GM23338 (cell line): ENCODE measurements at regions not wholly inside any gene's neighbourhood (a gene's known extent, or its start where the extent isn't known, plus 50 kb on each side); places are given as distances from the start of the nearest gene placed in this dataset.

Experiments
- ATAC-seq: fragments of 200-7000 bp; cut with Tn5 transposase; 3 replicates; pipeline ENCODE4 v1.9.1; 2020
- DNase-seq: peaks from one replicate; pipeline ENCODE4 v3.0.0-alpha.2; 2015; ENCODE audit warnings: low spot score
- H2AFZ ChIP-seq: fragments of 200-600 bp; sonication (generic); 2 replicates; pipeline ENCODE4 v1.8.0; 2016; ENCODE audit warnings: antibody characterized with exemption, mild to moderate bottlenecking, moderate library complexity
- H3F3A ChIP-seq: fragments of 200-600 bp; sonication (generic); replicated peaks from 2 replicates; pipeline ENCODE4 v1.8.0; 2017; ENCODE audit warnings: antibody characterized with exemption, mixed run types, low read depth
- H3K27ac ChIP-seq: fragments of 200-600 bp; sonication (generic); 2 replicates; pipeline ENCODE4 v1.6.1; 2016; ENCODE audit warnings: low read depth
- H3K27me3 ChIP-seq: fragments of 200-600 bp; sonication (generic); 2 replicates; pipeline ENCODE4 v1.8.0; 2016; ENCODE audit warnings: mild to moderate bottlenecking, mixed run types, moderate library complexity; ENCODE audit not compliant: insufficient read depth
- H3K36me3 ChIP-seq: fragments of 200-600 bp; sonication (generic); 2 replicates; pipeline ENCODE4 v1.8.0; 2016; ENCODE audit warnings: mild to moderate bottlenecking; ENCODE audit not compliant: insufficient read depth
- H3K4me1 ChIP-seq: fragments of 200-600 bp; sonication (generic); 2 replicates; pipeline ENCODE4 v1.8.0; 2016; ENCODE audit warnings: mild to moderate bottlenecking, moderate library complexity; ENCODE audit not compliant: insufficient read depth
- H3K4me2 ChIP-seq: fragments of 200-600 bp; sonication (generic); 2 replicates; pipeline ENCODE4 v1.7.1; 2017; ENCODE audit warnings: mixed run types
- H3K4me3 ChIP-seq: fragments of 200-600 bp; sonication (generic); 2 replicates; pipeline ENCODE4 v1.6.1; 2016; ENCODE audit warnings: mixed run types
- H3K79me2 ChIP-seq: fragments of 200-600 bp; sonication (generic); replicated peaks from 2 replicates; pipeline ENCODE4 v1.8.0; 2017; ENCODE audit warnings: mild to moderate bottlenecking; ENCODE audit not compliant: insufficient read depth
- H3K9me2 ChIP-seq: fragments of 200-600 bp; sonication (generic); 2 replicates; pipeline ENCODE4 v1.8.0; 2017; ENCODE audit not compliant: insufficient read depth
- H4K20me1 ChIP-seq: fragments of 200-600 bp; sonication (generic); replicated peaks from 2 replicates; pipeline ENCODE4 v1.8.0; 2017; ENCODE audit warnings: mild to moderate bottlenecking; ENCODE audit not compliant: insufficient read depth
- H3K27ac Mint-ChIP-seq: 2 replicates; pipeline ENCODE4 v1.8.0; 2020; ENCODE audit warnings: inconsistent platforms, mild to moderate bottlenecking, moderate library complexity, mixed read lengths
- H3K27me3 Mint-ChIP-seq: 3 replicates; pipeline ENCODE4 v1.8.0; 2022; ENCODE audit warnings: low read depth, mild to moderate bottlenecking, moderate library complexity, mixed read lengths, inconsistent platforms; ENCODE audit not compliant: insufficient read depth, poor library complexity
- H3K36me3 Mint-ChIP-seq: 3 replicates; pipeline ENCODE4 v1.8.0; 2021; ENCODE audit warnings: low read depth, mild to moderate bottlenecking, inconsistent platforms, moderate library complexity, mixed read lengths
- H3K4me1 Mint-ChIP-seq: 3 replicates; pipeline ENCODE4 v1.8.0; 2020; ENCODE audit warnings: mild to moderate bottlenecking, inconsistent platforms, mixed read lengths
- H3K4me3 Mint-ChIP-seq: 3 replicates; pipeline ENCODE4 v1.8.0; 2021; ENCODE audit warnings: moderate library complexity, mild to moderate bottlenecking, inconsistent platforms, mixed read lengths
- H3K9me3 Mint-ChIP-seq: 3 replicates; pipeline ENCODE4 v1.8.0; 2020; ENCODE audit warnings: moderate library complexity, mild to moderate bottlenecking, inconsistent platforms, mixed read lengths
- CREB1 ChIP-seq: fragments of 250-450 bp; sonication (Bioruptor Pico); IDR thresholded peaks from 2 replicates; pipeline ENCODE4 v1.5.0; 2020; ENCODE audit warnings: low read depth, mild to moderate bottlenecking, moderate library complexity
- EZH2 ChIP-seq: fragments of 200-600 bp; sonication (generic); IDR thresholded peaks from one replicate; pipeline ENCODE4 v1.8.0; 2017; ENCODE audit warnings: antibody characterized with exemption, mild to moderate bottlenecking, low read depth; ENCODE audit not compliant: unreplicated experiment
- EZH2phosphoT487 ChIP-seq: fragments of 200-600 bp; sonication (generic); IDR thresholded peaks from one replicate; pipeline ENCODE4 v1.8.1; 2018; ENCODE audit warnings: antibody characterized with exemption; ENCODE audit not compliant: unreplicated experiment
- JUNB ChIP-seq: IDR thresholded peaks from one replicate; pipeline ENCODE4 v1.6.1; 2016; ENCODE audit warnings: antibody characterized with exemption; ENCODE audit not compliant: unreplicated experiment
- NANOG ChIP-seq: IDR thresholded peaks from 2 replicates; pipeline ENCODE4 v1.6.1; 2016; ENCODE audit warnings: antibody characterized with exemption, borderline replicate concordance
- POLR2AphosphoS5 ChIP-seq: IDR thresholded peaks from 2 replicates; pipeline ENCODE4 v1.6.1; 2016; ENCODE audit warnings: antibody characterized with exemption, low read depth
- STAT1 ChIP-seq: IDR thresholded peaks from one replicate; pipeline ENCODE4 v1.6.1; 2016; ENCODE audit warnings: antibody characterized with exemption; ENCODE audit not compliant: unreplicated experiment
- ZNF114 ChIP-seq: fragments of 250-450 bp; sonication (Bioruptor Pico); IDR thresholded peaks from 2 replicates; pipeline ENCODE4 v1.5.0; 2020; ENCODE audit warnings: mild to moderate bottlenecking, moderate library complexity
- ZNF331 ChIP-seq: fragments of 250-450 bp; sonication (Bioruptor Pico); IDR thresholded peaks from 2 replicates; pipeline ENCODE4 v1.5.0; 2020; ENCODE audit warnings: low read depth, mild to moderate bottlenecking, moderate library complexity
- TF ChIP-seq, protein P1 (sequence below): IDR thresholded peaks from one replicate; pipeline ENCODE4 v1.6.1; 2018; ENCODE audit warnings: antibody characterized with exemption; ENCODE audit not compliant: unreplicated experiment
- TF ChIP-seq, protein P2 (sequence below): fragments of 250-450 bp; sonication (Bioruptor Pico); IDR thresholded peaks from 2 replicates; pipeline ENCODE4 v1.5.0; 2020; ENCODE audit warnings: mild to moderate bottlenecking, moderate library complexity
- TF ChIP-seq, protein P3 (sequence below), 2 experiments: fragments of 200-600 bp in 1 of 2; sonication (generic) in 1 of 2; conservative IDR thresholded peaks; 2 replicates each; pipeline versions ENCODE4 v1.5.1 to v1.6.1; 2016 to 2017; ENCODE audit warnings: antibody characterized with exemption in 2 of 2, low read depth in 2 of 2, mild to moderate bottlenecking in 2 of 2, moderate library complexity in 1 of 2
- TF ChIP-seq, protein P4 (sequence below): IDR thresholded peaks from 2 replicates; pipeline ENCODE4 v1.6.1; 2016; ENCODE audit warnings: antibody characterized with exemption

DNA sequence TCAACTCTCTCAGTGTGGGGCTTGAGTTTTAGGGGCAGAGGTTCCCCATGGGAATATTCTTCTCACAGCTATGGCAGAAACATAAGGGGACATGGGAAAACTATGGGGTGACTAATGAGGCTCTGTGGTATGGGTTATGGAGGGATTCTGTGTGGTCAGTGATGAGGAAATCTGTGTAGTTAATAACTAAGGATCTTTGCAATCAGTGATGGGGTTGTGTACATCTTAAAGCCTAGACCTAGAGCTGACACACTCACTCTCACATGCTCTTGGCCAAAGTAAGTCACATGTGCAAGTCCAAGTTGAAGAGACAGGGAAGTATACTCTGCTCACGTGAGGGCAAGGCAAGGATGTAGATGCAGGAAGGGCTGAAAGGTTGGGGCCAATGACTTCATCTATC lies 86.4 kb upstream of the UXT start:
- H3K4me1 ChIP-seq = no peaks in the 10 kb centered on the region
- no peaks in the 10 kb centered on the region for H3K36me3 ChIP-seq
- no peaks in the 10 kb centered on the region for H3K36me3 Mint-ChIP-seq
- DNase-seq (no peak), ATAC-seq (no peak)
- H3F3A ChIP-seq = no peaks in the 10 kb centered on the region
- H3K9me2 ChIP-seq = no peaks in the 10 kb centered on the region
- H3K4me3 ChIP-seq = no peak overlapping the region
- no peak overlapping the region for H3K4me2 ChIP-seq
- TF ChIP-seq JUNB (no peak), EZH2phosphoT487 (no peak), STAT1 (no peak), ZNF331 (CRISPR knock-in tag) (no peak), EZH2 (no peak), CREB1 (CRISPR knock-in tag) (no peak), POLR2AphosphoS5 (no peak), NANOG (no peak), ZNF114 (CRISPR knock-in tag) (no peak)
- TF ChIP-seq, protein P1, sequence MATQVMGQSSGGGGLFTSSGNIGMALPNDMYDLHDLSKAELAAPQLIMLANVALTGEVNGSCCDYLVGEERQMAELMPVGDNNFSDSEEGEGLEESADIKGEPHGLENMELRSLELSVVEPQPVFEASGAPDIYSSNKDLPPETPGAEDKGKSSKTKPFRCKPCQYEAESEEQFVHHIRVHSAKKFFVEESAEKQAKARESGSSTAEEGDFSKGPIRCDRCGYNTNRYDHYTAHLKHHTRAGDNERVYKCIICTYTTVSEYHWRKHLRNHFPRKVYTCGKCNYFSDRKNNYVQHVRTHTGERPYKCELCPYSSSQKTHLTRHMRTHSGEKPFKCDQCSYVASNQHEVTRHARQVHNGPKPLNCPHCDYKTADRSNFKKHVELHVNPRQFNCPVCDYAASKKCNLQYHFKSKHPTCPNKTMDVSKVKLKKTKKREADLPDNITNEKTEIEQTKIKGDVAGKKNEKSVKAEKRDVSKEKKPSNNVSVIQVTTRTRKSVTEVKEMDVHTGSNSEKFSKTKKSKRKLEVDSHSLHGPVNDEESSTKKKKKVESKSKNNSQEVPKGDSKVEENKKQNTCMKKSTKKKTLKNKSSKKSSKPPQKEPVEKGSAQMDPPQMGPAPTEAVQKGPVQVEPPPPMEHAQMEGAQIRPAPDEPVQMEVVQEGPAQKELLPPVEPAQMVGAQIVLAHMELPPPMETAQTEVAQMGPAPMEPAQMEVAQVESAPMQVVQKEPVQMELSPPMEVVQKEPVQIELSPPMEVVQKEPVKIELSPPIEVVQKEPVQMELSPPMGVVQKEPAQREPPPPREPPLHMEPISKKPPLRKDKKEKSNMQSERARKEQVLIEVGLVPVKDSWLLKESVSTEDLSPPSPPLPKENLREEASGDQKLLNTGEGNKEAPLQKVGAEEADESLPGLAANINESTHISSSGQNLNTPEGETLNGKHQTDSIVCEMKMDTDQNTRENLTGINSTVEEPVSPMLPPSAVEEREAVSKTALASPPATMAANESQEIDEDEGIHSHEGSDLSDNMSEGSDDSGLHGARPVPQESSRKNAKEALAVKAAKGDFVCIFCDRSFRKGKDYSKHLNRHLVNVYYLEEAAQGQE = no peak
- TF ChIP-seq, protein P2, sequence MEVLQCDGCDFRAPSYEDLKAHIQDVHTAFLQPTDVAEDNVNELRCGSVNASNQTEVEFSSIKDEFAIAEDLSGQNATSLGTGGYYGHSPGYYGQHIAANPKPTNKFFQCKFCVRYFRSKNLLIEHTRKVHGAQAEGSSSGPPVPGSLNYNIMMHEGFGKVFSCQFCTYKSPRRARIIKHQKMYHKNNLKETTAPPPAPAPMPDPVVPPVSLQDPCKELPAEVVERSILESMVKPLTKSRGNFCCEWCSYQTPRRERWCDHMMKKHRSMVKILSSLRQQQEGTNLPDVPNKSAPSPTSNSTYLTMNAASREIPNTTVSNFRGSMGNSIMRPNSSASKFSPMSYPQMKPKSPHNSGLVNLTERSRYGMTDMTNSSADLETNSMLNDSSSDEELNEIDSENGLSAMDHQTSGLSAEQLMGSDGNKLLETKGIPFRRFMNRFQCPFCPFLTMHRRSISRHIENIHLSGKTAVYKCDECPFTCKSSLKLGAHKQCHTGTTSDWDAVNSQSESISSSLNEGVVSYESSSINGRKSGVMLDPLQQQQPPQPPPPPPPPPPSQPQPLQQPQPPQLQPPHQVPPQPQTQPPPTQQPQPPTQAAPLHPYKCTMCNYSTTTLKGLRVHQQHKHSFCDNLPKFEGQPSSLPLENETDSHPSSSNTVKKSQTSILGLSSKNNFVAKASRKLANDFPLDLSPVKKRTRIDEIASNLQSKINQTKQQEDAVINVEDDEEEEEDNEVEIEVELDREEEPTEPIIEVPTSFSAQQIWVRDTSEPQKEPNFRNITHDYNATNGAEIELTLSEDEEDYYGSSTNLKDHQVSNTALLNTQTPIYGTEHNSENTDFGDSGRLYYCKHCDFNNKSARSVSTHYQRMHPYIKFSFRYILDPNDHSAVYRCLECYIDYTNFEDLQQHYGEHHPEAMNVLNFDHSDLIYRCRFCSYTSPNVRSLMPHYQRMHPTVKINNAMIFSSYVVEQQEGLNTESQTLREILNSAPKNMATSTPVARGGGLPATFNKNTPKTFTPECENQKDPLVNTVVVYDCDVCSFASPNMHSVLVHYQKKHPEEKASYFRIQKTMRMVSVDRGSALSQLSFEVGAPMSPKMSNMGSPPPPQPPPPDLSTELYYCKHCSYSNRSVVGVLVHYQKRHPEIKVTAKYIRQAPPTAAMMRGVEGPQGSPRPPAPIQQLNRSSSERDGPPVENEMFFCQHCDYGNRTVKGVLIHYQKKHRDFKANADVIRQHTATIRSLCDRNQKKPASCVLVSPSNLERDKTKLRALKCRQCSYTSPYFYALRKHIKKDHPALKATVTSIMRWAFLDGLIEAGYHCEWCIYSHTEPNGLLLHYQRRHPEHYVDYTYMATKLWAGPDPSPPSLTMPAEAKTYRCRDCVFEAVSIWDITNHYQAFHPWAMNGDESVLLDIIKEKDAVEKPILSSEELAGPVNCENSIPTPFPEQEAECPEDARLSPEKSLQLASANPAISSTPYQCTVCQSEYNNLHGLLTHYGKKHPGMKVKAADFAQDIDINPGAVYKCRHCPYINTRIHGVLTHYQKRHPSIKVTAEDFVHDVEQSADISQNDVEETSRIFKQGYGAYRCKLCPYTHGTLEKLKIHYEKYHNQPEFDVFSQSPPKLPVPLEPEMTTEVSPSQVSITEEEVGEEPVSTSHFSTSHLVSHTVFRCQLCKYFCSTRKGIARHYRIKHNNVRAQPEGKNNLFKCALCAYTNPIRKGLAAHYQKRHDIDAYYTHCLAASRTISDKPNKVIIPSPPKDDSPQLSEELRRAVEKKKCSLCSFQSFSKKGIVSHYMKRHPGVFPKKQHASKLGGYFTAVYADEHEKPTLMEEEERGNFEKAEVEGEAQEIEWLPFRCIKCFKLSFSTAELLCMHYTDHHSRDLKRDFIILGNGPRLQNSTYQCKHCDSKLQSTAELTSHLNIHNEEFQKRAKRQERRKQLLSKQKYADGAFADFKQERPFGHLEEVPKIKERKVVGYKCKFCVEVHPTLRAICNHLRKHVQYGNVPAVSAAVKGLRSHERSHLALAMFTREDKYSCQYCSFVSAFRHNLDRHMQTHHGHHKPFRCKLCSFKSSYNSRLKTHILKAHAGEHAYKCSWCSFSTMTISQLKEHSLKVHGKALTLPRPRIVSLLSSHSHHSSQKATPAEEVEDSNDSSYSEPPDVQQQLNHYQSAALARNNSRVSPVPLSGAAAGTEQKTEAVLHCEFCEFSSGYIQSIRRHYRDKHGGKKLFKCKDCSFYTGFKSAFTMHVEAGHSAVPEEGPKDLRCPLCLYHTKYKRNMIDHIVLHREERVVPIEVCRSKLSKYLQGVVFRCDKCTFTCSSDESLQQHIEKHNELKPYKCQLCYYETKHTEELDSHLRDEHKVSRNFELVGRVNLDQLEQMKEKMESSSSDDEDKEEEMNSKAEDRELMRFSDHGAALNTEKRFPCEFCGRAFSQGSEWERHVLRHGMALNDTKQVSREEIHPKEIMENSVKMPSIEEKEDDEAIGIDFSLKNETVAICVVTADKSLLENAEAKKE (CRISPR knock-in tag) = no peak
- TF ChIP-seq, protein P3, sequence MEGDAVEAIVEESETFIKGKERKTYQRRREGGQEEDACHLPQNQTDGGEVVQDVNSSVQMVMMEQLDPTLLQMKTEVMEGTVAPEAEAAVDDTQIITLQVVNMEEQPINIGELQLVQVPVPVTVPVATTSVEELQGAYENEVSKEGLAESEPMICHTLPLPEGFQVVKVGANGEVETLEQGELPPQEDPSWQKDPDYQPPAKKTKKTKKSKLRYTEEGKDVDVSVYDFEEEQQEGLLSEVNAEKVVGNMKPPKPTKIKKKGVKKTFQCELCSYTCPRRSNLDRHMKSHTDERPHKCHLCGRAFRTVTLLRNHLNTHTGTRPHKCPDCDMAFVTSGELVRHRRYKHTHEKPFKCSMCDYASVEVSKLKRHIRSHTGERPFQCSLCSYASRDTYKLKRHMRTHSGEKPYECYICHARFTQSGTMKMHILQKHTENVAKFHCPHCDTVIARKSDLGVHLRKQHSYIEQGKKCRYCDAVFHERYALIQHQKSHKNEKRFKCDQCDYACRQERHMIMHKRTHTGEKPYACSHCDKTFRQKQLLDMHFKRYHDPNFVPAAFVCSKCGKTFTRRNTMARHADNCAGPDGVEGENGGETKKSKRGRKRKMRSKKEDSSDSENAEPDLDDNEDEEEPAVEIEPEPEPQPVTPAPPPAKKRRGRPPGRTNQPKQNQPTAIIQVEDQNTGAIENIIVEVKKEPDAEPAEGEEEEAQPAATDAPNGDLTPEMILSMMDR (conservative IDR thresholded peaks at IDR 0.05; ENCODE audit: low read depth in 2 of 2) = no peak
- TF ChIP-seq, protein P4, sequence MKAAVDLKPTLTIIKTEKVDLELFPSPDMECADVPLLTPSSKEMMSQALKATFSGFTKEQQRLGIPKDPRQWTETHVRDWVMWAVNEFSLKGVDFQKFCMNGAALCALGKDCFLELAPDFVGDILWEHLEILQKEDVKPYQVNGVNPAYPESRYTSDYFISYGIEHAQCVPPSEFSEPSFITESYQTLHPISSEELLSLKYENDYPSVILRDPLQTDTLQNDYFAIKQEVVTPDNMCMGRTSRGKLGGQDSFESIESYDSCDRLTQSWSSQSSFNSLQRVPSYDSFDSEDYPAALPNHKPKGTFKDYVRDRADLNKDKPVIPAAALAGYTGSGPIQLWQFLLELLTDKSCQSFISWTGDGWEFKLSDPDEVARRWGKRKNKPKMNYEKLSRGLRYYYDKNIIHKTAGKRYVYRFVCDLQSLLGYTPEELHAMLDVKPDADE = no peak
- H3K4me1 Mint-ChIP-seq = no peaks in the 10 kb centered on the region
- no peak overlapping the region for H3K4me3 Mint-ChIP-seq
- H2AFZ ChIP-seq = no peak overlapping the region
- no peaks in the 10 kb centered on the region for H3K9me3 Mint-ChIP-seq
- no peaks in the 10 kb centered on the region for H3K79me2 ChIP-seq
- no peak overlapping the region for H3K27ac ChIP-seq
- H3K27me3 Mint-ChIP-seq = no peaks in the 10 kb centered on the region
- no peak overlapping the region for H3K27ac Mint-ChIP-seq
- H3K27me3 ChIP-seq = no peaks in the 10 kb centered on the region
- no peaks in the 10 kb centered on the region for H4K20me1 ChIP-seq
